NCI-H774 (cell line): ENCODE measurements at regions not wholly inside any gene's neighbourhood (a gene's known extent, or its start where the extent isn't known, plus 50 kb on each side); places are given as distances from the start of the nearest gene placed in this dataset.

Experiments used
- DNase-seq: peaks from one replicate; lab custom pipeline; 2025; lab: John Stamatoyannopoulos, UW

DNA sequence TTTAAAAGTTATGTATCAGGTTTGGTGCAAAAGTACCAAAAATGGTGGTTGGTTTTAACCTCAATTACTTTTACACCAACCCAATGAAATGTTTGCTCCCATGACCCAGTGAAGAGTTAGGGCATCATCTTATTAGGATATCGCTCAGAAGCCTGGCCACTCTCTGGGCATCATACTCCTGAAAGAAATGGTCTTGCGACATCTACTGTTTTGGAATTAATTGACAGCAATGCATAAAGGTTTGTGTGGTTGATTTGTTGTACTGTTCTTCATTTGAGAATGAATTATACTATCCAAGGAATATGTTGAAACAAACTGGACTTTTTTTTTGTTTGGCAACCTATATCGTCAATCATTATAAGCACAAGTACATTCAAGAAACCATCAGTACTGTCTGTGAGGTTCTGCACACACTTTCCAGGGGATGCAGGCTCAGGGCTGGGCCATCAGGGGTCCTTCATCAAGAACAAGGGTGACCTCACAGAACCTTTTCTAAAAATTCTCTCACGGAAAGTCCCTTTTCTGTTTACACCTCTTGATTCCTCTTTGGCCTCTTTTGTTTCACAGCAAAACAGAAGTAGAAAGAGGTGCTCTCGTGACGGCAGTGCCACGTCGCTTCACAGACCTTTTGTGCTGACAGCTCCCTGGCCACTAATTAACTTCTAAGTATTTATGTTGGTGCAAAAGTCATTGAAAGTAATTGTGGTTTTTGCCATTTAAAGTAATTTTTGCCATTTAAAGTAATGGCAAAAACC, 117.2 kb upstream of the KLF6 start:
- DNase-seq = no peak

GRCh38 chr10:3901370-3901769, 116.4 kb upstream of the KLF6 start:
- DNase-seq = no peak

DNA sequence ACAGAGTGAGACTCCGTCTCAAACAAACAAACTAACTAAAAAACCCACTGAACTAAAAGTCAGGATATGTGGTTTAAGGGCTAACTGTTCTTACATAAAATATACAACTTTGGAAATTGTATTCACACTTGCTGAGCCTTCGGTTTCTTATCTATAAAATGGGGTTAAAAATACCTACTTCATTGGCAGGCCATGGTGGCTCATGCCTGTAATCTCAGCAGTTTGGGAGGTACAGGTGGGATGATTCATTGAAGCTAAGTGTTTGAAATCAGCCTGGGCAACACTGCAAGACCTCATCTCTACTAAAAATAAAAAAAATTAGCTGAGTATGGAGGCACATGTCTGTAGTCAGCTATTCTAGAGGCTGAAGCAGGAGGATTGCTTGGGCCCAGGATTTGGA, 115.4 kb upstream of the KLF6 start:
- DNase-seq = no peak

GRCh38 chr10:3898821-3899220, 113.8 kb upstream of the KLF6 start:
- DNase-seq = peak; percentile 66

DNA sequence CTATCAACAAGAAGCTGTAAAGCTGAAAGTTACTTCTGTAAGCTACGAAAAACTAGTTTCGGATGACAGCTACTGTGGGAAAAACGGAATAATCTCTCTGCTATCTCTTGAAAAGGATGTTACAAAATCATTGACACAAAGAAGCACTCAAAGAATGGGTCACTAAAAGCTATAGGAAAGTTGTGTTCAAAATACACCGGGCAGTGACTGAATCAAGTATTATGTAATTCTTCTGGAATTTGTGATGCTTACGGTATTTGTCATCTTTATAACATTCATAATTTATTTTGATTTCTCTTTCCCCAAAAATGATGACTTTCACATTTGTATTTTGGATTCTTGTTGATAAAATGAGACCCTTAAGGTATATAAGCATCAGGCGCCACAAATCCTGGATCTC, 112.1 kb upstream of the KLF6 start:
- DNase-seq = no peak

DNA sequence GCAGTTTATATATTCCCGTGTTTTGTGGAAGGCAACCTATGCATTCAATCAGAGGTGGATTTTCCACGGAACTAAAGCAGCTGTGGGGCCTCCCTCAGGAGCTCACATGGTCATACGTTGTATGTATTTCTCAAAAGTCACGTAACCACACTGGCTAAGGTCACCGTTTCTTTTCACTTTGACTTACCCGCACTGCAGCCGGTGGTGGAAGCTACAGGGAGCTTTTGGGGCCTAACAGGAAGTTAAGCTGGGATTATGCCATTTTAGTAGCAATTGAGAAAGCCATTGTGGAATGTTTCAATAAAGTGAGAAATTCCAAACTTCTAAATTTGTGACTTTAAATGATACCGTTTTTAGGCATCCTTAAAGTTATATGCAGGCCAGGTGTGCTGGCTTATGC, 111.2 kb upstream of the KLF6 start:
- DNase-seq = no peak

- DNase-seq = no peak
Measured at GRCh38 chr10:3895045-3895631, 110.1 kb upstream of the KLF6 start.

DNA sequence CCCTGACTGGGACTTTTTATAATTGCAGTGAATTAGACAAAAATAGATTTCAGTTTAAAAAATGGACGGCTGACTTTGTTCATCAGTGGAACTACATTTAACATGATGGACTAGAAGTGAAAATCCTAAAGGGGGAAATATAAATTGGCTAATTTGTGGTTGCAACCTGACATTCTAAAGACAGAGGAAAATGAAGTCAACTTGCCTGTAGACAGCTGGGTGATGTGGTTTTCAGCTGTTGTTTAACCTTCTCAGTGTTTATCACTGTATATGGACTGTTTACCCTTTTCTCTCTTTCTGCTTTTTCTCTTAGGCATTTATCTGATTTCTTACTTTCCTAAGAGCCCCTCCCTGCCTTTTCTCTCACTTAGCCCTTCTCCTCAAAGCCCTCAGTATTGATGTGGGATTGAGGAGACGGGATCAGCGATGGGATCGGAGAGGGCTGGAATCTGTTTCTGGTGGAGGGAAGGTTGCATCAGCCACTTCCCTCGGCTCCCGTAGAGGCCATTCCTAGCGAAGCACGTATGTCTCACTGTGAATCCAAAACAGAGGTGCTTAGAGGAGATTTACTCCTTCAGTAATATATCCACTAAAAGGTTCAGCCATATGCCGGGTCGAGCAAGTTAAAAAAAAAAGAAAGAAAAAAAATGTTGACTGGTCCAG, 109.0 kb upstream of the KLF6 start:
- DNase-seq = no peak

- DNase-seq = no peak
Measured at GRCh38 chr10:3892440-3893425, 107.7 kb upstream of the KLF6 start.

GRCh38 chr10:3891396-3891795, 106.4 kb upstream of the KLF6 start:
- no peak for DNase-seq

- no peak for DNase-seq
Measured at GRCh38 chr10:3890602-3891352, 105.8 kb upstream of the KLF6 start.

- no peak for DNase-seq
Measured at GRCh38 chr10:3889961-3890522, 105.0 kb upstream of the KLF6 start.

- no peak for DNase-seq
Measured at GRCh38 chr10:3887885-3888476, 103.0 kb upstream of the KLF6 start.

DNA sequence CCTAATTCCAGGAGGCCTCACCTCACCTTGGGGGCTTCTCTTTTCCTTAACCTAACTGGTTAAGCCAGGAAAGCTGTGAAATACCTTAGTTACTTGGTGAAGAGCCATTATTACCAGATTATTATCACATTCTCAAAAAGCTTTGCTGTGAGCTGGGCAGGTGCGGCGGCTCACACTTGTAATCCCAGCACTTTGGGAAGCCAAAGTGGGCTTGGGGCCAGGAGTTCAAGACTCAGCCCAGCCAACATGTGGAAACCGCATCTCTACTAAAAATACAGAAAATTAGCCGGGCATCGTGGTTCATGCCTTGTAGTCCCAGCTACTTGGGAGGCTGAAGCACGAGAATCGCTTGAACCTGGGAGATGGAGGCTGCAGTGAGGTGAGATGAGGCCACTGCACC, 102.4 kb upstream of the KLF6 start:
- DNase-seq = no peak

DNA sequence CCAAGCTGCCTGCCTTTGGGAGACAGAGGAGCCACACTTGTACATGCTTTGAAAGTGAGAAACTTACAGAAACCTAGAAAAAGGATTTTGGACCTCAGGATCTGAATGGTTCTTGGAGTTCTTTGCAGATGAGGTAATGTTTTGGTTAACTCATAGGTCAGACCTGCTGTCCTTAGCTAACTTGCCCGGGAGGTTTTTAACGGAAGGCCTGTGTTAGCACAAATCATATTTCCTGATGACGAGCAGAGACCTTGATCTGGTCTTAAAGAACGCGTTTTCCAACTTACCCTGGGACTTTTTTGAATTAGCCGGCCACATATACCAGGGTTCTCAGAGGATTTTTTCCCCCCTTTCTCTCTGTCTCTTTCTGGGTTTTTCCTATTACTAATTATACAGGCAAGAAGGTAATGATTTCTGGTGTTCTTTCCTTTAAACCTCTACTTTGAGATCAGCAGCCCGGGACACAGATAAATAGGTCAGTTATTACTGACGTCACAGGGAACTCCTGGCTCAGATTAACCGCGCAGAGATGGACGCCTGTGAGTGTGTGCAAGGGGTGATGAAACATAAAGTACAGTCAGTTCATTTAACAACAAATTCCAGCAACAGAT, 101.7 kb upstream of the KLF6 start:
- no peak for DNase-seq

GRCh38 chr10:3886191-3886590, 101.2 kb upstream of the KLF6 start:
- DNase-seq = no peak

DNA sequence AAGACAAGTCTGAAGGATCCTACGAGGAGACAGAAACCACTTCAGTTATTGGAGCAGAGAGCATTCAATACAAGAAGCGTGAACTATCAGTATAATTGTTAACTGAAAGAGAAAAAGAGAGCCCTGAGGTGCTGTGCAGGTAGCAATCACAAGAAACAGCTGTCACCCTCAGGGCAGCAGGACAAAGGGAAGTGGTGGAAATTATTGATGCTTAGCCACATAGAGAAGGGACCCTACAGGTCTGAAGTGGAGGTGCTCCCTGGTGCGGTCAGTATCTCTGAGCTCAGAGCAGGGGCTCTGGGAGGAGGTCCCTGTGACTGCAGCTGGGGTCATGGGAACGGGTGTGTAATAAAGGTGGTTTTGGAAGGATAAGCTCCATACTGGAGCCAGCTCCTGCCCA, 97.8 kb upstream of the KLF6 start:
- DNase-seq = no peak

DNA sequence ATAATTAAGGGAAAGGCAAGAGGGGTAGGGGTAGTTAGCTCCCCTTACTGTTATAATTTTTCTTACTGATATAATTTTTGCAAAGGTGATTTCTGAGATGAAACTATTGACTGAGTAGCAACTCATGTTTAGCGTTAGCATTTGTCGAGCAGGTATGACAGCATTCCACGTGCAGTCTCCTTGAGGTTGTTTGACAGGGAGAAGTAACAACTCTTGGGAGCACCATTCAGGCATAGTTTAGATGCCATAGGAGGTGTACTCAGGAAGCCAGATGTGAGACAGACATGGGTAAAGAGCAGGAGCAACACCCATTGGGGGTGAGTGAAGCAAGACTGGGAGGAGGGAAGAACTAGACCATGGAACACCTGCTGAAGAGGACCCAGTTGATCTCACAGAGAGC, 96.6 kb upstream of the KLF6 start:
- no peak for DNase-seq

GRCh38 chr10:3879073-3879472, 94.1 kb upstream of the KLF6 start:
- DNase-seq = peak; percentile 29
